Activated effector memory CD4-positive, alpha-beta T cell treated with anti-CD3 and anti-CD28 coated beads, Interleukin-2, amount 50 U/mL, for 16 hours (primary cell): ENCODE measurements at regions not wholly inside any gene's neighbourhood (a gene's known extent, or its start where the extent isn't known, plus 50 kb on each side); places are given as distances from the start of the nearest gene placed in this dataset.

ENCODE experiments used
- DNase-seq: peaks from one replicate; pipeline ENCODE4 v3.0.0-alpha.2; 2020

DNA sequence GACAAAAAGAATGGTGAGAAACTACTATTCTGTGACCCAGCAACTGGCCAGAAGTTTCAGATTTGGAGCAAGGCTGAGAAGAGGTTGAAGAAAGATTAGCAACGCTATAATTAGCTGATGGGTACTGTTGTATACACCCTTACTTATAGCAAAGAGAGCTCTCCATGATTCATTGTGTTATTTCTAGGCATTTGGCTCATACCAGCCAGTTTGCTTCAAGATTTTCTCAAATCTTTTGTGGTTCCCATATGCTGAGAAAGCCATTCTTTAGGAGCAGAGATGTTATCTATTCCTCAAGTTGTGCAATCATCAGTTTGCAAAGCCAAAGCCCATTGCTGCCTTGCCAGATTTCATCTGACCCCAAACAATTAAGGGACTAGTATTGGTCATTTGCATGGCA is 179.4 kb downstream of the ETS1 start:
- no peak for DNase-seq

GRCh38 chr11:128405714-128406662 is 181.4 kb downstream of the ETS1 start:
- DNase-seq = no peak

- DNase-seq = no peak
Measured at GRCh38 chr11:128405112-128405511, 182.2 kb downstream of the ETS1 start.

DNA sequence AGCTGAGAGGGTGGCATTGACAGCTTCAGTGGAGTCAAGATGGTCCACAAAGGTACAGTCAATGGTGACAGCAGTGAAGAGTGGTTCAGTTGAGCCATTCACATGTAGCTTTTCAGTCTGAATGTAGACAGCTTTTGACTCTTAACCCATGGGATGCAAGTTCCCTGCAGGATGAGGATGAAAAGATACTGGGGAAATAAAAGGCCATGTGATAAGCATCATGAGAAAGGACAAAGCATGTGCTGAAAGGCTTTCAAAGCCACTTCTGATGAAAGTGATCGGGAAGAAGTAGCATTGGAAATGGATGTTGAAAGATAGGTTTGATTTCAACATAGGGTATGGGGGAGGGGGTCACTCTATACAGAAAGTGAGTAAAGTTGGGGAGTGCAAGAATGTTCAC is 182.9 kb downstream of the ETS1 start:
- DNase-seq = no peak

DNA sequence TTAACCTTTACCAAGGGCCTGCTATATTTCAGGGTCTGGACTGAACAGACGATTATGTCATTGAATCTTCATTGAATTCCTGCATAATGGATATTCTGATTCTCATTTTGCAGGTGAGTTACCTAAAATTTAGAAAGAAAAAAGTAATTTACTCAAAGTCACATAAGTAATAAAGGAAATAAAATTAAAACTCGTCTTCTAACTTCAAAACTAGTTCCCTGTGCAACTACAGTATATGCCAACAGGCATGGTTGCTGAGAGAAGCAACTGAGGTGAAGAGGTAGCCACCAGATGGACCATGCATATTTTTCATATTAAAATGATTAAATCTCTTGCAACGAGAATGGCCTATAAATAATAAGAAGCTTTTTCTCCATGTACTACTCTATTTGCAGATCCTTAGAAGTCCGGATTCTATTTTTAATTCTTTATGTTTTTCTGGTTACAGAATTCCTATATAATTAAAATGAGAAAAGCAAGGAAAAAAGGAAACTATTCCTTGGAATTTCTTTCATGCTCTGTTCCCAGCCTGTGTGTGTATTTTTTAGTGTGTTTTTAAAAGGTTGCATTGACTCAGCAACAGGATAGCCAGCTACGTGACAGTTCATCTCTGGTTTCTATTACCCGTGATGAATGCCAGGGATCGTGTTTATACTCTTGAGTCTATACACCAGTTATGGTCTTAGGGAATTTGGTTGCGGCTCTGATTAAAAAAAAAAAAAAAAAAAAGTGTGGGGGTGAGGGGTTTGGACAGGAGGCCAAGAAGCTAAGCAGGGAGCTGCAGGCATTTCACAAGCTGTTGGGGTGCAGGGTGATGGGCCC is 186.8 kb downstream of the ETS1 start:
- no peak for DNase-seq

GRCh38 chr11:128399251-128400121 is 187.9 kb downstream of the ETS1 start:
- no peak for DNase-seq

DNA sequence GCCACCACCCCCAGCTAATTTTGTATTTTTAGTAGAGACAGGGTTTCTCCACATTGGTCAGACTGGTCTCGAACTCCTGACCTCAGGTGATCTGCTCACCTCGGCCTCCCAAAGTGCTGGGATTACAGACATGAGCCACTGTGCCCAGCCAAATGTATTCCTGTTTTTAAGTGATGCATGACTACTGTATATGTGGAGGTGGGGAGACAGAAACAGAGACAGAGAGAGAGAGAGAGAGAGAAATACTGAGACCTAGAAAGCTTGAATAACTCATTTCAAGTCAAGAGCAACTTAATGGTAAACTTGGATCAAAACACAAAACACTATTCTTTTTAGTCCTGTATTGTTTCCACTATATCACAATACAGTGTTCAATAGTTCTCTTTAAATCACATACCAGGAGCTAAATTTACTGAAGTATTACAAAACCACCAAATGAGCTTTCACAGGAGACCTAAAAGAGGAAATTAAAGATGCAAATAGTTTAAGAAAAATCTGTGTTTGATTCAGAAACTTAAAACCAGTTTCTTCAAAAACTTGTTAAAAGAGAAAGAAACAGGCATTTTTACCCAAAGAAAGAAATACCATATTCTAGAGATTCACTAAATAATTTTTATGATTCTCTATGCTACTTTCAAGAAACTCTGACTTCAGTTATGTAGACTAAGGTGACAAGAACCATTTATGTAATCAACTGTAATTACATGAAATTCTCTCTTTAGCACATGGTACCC is 188.7 kb downstream of the ETS1 start:
- DNase-seq = no peak

GRCh38 chr11:128397362-128397761 is 190.0 kb downstream of the ETS1 start:
- DNase-seq = no peak

GRCh38 chr11:128394431-128395089 is 192.8 kb downstream of the ETS1 start:
- DNase-seq = no peak

DNA sequence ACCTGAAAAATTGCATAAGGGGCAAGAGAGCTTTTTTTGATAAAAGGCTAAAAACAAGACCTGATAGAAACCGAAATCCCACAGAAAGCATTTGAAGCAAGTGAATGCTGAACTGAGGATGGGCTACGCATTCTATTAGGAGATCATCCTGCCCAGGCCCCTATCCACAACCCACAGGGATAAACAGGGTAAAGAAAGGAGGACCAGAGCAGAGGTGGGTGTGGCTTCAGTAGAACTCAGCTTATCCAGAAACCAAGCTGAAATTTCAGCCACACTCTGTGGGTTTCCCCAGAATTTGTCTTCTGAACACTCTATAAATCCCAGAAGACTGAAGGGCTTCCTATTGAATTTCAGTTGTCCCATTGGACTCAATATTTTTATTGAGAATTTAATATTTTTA is 195.1 kb downstream of the ETS1 start:
- DNase-seq = no peak

GRCh38 chr11:128391811-128392210 is 195.5 kb downstream of the ETS1 start:
- DNase-seq = no peak

DNA sequence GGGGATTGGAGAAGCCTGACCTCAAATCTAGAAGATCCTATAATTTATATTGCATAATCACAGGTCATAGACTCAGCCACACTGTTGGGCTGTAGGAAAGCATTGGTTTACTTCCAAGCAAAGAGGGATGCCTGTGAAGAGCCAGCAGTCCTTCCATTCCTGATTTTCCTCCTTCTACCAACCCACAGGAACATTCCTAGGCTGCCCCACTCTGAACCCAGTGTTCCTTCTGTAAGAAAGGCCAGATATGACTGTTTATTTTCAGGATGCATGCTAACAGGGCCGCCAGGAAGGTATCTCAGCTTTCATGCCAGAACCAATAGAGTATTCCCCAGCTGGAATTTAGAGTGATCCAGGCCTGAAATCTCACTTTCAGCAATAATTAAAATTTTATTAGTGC is 197.1 kb downstream of the ETS1 start:
- no peak for DNase-seq

GRCh38 chr11:128389461-128389976 is 197.8 kb downstream of the ETS1 start:
- no peak for DNase-seq

GRCh38 chr11:128388206-128388815 is 199.0 kb downstream of the ETS1 start:
- no peak for DNase-seq

DNA sequence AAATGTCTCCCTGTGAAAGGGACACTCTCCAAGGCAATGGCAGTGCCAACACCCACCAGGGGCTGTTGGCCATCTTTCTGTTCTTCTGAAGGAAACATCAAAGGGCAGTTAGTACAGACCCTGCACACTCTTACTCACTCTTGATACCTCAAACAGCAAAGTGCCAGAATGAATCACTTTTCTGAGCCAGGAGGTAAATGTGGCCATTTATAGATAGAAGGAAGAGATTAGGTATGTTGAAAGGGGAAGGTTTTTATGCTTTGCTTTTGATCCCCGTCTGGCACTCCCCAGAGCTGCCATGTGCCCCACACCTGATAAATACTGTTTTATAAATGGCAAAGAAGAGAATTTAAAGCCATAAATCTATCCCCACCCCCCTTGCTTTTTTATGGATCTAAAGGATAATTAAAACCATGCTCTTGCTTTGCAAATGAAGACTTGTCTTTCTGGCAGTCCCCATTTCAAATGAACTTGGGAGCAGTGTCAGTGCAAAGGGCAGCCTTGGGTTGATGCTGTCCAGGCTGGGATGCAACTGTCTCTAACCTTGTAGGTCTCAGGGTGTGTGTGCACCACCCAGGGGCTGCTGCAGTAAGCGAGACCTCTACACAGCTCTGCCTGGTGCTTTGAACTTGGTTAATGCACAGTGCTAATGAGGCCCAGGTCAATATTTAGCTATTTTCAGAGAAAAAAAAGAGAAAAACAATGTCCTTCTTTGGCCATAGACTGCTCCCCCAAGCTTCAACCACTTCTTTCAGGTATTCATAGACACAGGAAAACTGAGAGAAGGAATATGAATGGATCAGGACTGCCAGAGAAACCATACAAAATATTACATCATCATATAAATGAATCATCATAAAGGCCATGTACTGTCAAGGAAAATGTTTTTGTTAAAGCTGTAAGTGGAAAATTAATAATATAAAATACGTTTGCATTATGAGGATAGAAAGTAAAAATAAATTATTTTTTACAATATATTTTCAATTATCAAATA is 207.5 kb downstream of the ETS1 start:
- DNase-seq = peak; percentile 73

DNA sequence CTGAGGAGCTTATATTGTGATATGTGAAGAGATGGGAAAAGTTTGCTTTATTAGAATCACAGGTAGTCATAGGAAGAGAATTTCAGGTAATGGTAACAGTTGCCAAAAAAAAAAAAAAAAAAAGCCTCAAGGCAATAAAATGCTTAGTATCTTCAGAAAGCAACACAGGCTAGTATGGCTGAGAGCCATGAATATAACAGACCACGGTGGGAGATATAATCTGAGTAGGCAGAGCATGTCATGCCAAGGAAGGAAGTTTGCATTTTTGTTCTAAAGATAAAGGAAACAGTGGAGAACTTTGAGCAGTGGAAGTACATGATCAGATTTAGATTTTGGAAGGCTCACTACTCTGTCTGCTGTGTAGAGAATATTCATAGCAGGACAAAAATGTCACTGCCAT is 211.4 kb downstream of the ETS1 start:
- no peak for DNase-seq

DNA sequence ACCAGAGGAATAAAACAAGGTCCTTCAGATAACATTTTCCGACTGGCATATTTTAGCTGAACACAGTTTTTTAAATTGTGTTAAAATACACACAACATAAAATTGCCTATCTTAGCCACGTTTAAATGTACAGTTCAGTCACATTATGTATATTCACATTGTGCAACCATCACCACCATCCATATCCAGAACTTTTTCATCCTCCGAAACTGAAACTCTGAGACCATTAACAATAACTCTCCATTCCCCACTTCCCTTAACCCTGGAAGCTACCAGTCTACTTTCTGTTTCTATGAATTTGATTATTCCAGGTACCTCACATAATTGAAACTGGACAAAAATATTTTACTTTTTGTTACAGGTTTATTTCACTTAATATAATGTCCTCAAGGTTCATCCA is 213.3 kb downstream of the ETS1 start:
- DNase-seq = no peak

GRCh38 chr11:128372977-128373376 is 214.4 kb downstream of the ETS1 start:
- DNase-seq = no peak

DNA sequence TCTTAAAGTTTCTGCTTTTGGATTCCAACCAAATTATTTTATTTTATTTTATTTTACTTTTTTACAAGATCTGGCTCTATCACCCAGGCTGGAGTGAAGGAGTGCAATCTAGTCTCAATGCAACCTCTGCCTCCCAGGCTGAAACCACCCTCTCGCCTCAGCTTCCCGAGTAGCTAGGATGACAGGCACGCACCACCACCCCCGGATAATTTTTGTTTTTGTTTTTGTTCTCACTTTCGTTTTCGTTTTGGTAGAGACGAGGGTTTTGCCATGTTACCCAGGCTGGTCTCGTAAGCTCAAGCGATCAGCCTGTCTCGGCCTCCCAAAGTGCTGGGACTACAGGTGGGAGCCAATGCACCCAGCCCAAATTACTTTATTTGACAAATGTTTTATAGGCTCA is 219.8 kb downstream of the ETS1 start:
- DNase-seq = peak; percentile 73

DNA sequence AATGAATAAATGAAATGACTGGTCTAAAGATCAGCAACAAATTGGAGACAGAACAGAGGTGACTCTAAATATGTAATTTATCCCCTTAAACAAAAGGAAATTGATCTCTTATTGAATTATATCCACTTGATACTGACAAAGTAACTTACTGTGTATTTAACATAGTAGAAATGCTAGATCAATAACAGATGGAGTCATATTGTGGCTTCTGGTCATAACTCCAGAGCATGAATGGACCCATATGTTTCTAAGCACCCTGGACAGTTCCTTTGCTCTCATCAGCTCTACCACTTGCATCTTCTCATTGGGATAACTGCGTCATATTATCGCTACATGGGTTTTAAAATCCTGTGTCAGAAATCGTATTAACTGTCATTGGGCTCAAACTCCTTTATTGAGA is 222.3 kb downstream of the ETS1 start:
- DNase-seq = no peak
